ENCODE measurements at regions not wholly inside any gene's neighbourhood (a gene's known extent, or its start where the extent isn't known, plus 50 kb on each side); places are given as distances from the start of the nearest gene placed in this dataset.

GRCh38 chr18:42137693-42138375 lies 182.8 kb downstream of the PIK3C3 start:
- TF ChIP-seq POLR2A (IDR thresholded peaks at IDR 0.05; ENCODE audit: low read depth, low read length) (no peak), PAX5 (IDR thresholded peaks at IDR 0.05; ENCODE audit: insufficient read depth, low read length, severe bottlenecking) (no peak), TAF1 (IDR thresholded peaks at IDR 0.05; ENCODE audit: low read depth, low read length) (no peak), POLR2AphosphoS5 (IDR thresholded peaks at IDR 0.05; ENCODE audit: low read depth, low read length) (no peak), SPI1 (IDR thresholded peaks at IDR 0.05; ENCODE audit: low read depth, low read length) (no peak), POU2F2 (IDR thresholded peaks at IDR 0.05; ENCODE audit: low read depth, low read length) (no peak)
- no peak for FAIRE-seq
- no peak for DNase-seq (ENCODE audit: insufficient read length, low spot score)

GRCh38 chr18:42141439-42141838 lies 186.4 kb downstream of the PIK3C3 start:
- TF ChIP-seq PAX5 (IDR thresholded peaks at IDR 0.05; ENCODE audit: insufficient read depth, low read length, severe bottlenecking) (no peak), POU2F2 (IDR thresholded peaks at IDR 0.05; ENCODE audit: low read depth, low read length) (no peak), SPI1 (IDR thresholded peaks at IDR 0.05; ENCODE audit: low read depth, low read length) (no peak), POLR2AphosphoS5 (IDR thresholded peaks at IDR 0.05; ENCODE audit: low read depth, low read length) (no peak), TAF1 (IDR thresholded peaks at IDR 0.05; ENCODE audit: low read depth, low read length) (no peak), POLR2A (IDR thresholded peaks at IDR 0.05; ENCODE audit: low read depth, low read length) (no peak)
- no peak for DNase-seq (ENCODE audit: insufficient read length, low spot score)
- FAIRE-seq = no peak

GRCh38 chr18:42155024-42155423 lies 200.0 kb downstream of the PIK3C3 start:
- no peak for TF ChIP-seq SPI1 (IDR thresholded peaks at IDR 0.05; ENCODE audit: low read depth, low read length)
- no peak for TF ChIP-seq POU2F2 (IDR thresholded peaks at IDR 0.05; ENCODE audit: low read depth, low read length)
- TF ChIP-seq TAF1 (IDR thresholded peaks at IDR 0.05; ENCODE audit: low read depth, low read length) = no peak
- no peak for TF ChIP-seq POLR2A (IDR thresholded peaks at IDR 0.05; ENCODE audit: low read depth, low read length)
- TF ChIP-seq POLR2AphosphoS5 (IDR thresholded peaks at IDR 0.05; ENCODE audit: low read depth, low read length) = no peak
- TF ChIP-seq PAX5 (IDR thresholded peaks at IDR 0.05; ENCODE audit: insufficient read depth, low read length, severe bottlenecking) = no peak
- no peak for FAIRE-seq
- no peak for DNase-seq (ENCODE audit: insufficient read length, low spot score)

- DNase-seq (ENCODE audit: insufficient read length, low spot score) (no peak), FAIRE-seq (no peak)
Measured at GRCh38 chr18:42156281-42156680, 201.2 kb downstream of the PIK3C3 start.

GRCh38 chr18:42157420-42157819 lies 202.4 kb downstream of the PIK3C3 start:
- DNase-seq (ENCODE audit: insufficient read length, low spot score) (no peak), FAIRE-seq (no peak)
- TF ChIP-seq SPI1 (IDR thresholded peaks at IDR 0.05; ENCODE audit: low read depth, low read length) (no peak), POU2F2 (IDR thresholded peaks at IDR 0.05; ENCODE audit: low read depth, low read length) (no peak), PAX5 (IDR thresholded peaks at IDR 0.05; ENCODE audit: insufficient read depth, low read length, severe bottlenecking) (no peak), POLR2AphosphoS5 (IDR thresholded peaks at IDR 0.05; ENCODE audit: low read depth, low read length) (no peak), TAF1 (IDR thresholded peaks at IDR 0.05; ENCODE audit: low read depth, low read length) (no peak), POLR2A (IDR thresholded peaks at IDR 0.05; ENCODE audit: low read depth, low read length) (no peak)

More at GRCh38 chr18:42156281-42156680, 201.2 kb downstream of the PIK3C3 start:
- TF ChIP-seq SPI1 (IDR thresholded peaks at IDR 0.05; ENCODE audit: low read depth, low read length) (no peak), TAF1 (IDR thresholded peaks at IDR 0.05; ENCODE audit: low read depth, low read length) (no peak), POU2F2 (IDR thresholded peaks at IDR 0.05; ENCODE audit: low read depth, low read length) (no peak), POLR2A (IDR thresholded peaks at IDR 0.05; ENCODE audit: low read depth, low read length) (no peak), POLR2AphosphoS5 (IDR thresholded peaks at IDR 0.05; ENCODE audit: low read depth, low read length) (no peak), PAX5 (IDR thresholded peaks at IDR 0.05; ENCODE audit: insufficient read depth, low read length, severe bottlenecking) (no peak)

GRCh38 chr18:42157878-42158277 lies 202.8 kb downstream of the PIK3C3 start:
- FAIRE-seq (no peak), DNase-seq (ENCODE audit: insufficient read length, low spot score) (no peak)
- no peak for TF ChIP-seq SPI1 (IDR thresholded peaks at IDR 0.05; ENCODE audit: low read depth, low read length)
- no peak for TF ChIP-seq POLR2A (IDR thresholded peaks at IDR 0.05; ENCODE audit: low read depth, low read length)
- no peak for TF ChIP-seq POLR2AphosphoS5 (IDR thresholded peaks at IDR 0.05; ENCODE audit: low read depth, low read length)

GRCh38 chr18:42159146-42159545 lies 204.1 kb downstream of the PIK3C3 start:
- TF ChIP-seq POLR2AphosphoS5 (IDR thresholded peaks at IDR 0.05; ENCODE audit: low read depth, low read length) (no peak), POLR2A (IDR thresholded peaks at IDR 0.05; ENCODE audit: low read depth, low read length) (no peak), POU2F2 (IDR thresholded peaks at IDR 0.05; ENCODE audit: low read depth, low read length) (no peak), TAF1 (IDR thresholded peaks at IDR 0.05; ENCODE audit: low read depth, low read length) (no peak), SPI1 (IDR thresholded peaks at IDR 0.05; ENCODE audit: low read depth, low read length) (no peak), PAX5 (IDR thresholded peaks at IDR 0.05; ENCODE audit: insufficient read depth, low read length, severe bottlenecking) (no peak)
- FAIRE-seq (no peak), DNase-seq (ENCODE audit: insufficient read length, low spot score) (no peak)

GRCh38 chr18:42163321-42163720 lies 208.3 kb downstream of the PIK3C3 start:
- no peak for FAIRE-seq
- no peak for TF ChIP-seq POLR2AphosphoS5 (IDR thresholded peaks at IDR 0.05; ENCODE audit: low read depth, low read length)
- no peak for TF ChIP-seq SPI1 (IDR thresholded peaks at IDR 0.05; ENCODE audit: low read depth, low read length)
- no peak for TF ChIP-seq POLR2A (IDR thresholded peaks at IDR 0.05; ENCODE audit: low read depth, low read length)
- TF ChIP-seq POU2F2 (IDR thresholded peaks at IDR 0.05; ENCODE audit: low read depth, low read length) = no peak
- TF ChIP-seq TAF1 (IDR thresholded peaks at IDR 0.05; ENCODE audit: low read depth, low read length) = no peak
- no peak for TF ChIP-seq PAX5 (IDR thresholded peaks at IDR 0.05; ENCODE audit: insufficient read depth, low read length, severe bottlenecking)

GRCh38 chr18:42164556-42164955 lies 209.5 kb downstream of the PIK3C3 start:
- TF ChIP-seq PAX5 (IDR thresholded peaks at IDR 0.05; ENCODE audit: insufficient read depth, low read length, severe bottlenecking) (no peak), POU2F2 (IDR thresholded peaks at IDR 0.05; ENCODE audit: low read depth, low read length) (no peak), SPI1 (IDR thresholded peaks at IDR 0.05; ENCODE audit: low read depth, low read length) (no peak), TAF1 (IDR thresholded peaks at IDR 0.05; ENCODE audit: low read depth, low read length) (no peak), POLR2A (IDR thresholded peaks at IDR 0.05; ENCODE audit: low read depth, low read length) (no peak), POLR2AphosphoS5 (IDR thresholded peaks at IDR 0.05; ENCODE audit: low read depth, low read length) (no peak)

More at GRCh38 chr18:42163321-42163720, 208.3 kb downstream of the PIK3C3 start:
- DNase-seq (ENCODE audit: insufficient read length, low spot score) = no peak

More at GRCh38 chr18:42164556-42164955, 209.5 kb downstream of the PIK3C3 start:
- DNase-seq (ENCODE audit: insufficient read length, low spot score) (no peak), FAIRE-seq (no peak)
